Testis (tissue), 2 donors: ENCODE measurements at regions not wholly inside any gene's neighbourhood (a gene's known extent, or its start where the extent isn't known, plus 50 kb on each side); places are given as distances from the start of the nearest gene placed in this dataset.

Experiments used
- DNase-seq: peaks from one replicate; pipeline ENCODE4 v3.0.0-alpha.2; 2019
- H3K27ac ChIP-seq, 2 donors: fragments of 200-600 bp; sonication (generic); one replicate each; pipeline ENCODE4 v1.5.1; 2019
- H3K27me3 ChIP-seq: fragments of 200-600 bp; sonication (generic); one replicate; pipeline ENCODE4 v1.5.1; 2019
- H3K36me3 ChIP-seq: fragments of 200-600 bp; sonication (generic); one replicate; pipeline ENCODE4 v1.5.1; 2017; ENCODE audit warnings: low read depth; ENCODE audit errors: missing control alignments
- H3K4me1 ChIP-seq: fragments of 200-600 bp; sonication (generic); one replicate; pipeline ENCODE4 v1.5.1; 2019
- H3K4me3 ChIP-seq, 2 donors: fragments of 200-600 bp; sonication (generic); one replicate each; pipeline ENCODE4 v1.5.1; 2017 to 2019
- H3K9me3 ChIP-seq: fragments of 200-600 bp; sonication (generic); one replicate; pipeline ENCODE4 v1.5.1; 2017
- POLR2A ChIP-seq: fragments of 450-650 bp; IDR thresholded peaks from one replicate; pipeline ENCODE4 v1.6.1; 2017; ENCODE audit warnings: antibody characterized with exemption, mild to moderate bottlenecking, moderate library complexity
- WGBS, 2 donors: methylation state at CpG; one replicate each; pipeline ENCODE4 v1.1.5; 2018; 5-methylcytosine and 5-hydroxymethylcytosine counted together
- intact Hi-C: fragments of 100-400 bp; cut with DNase I; formaldehyde crosslinking; loops from one replicate; pipeline ENCODE4 v1.15.1; 2023; ENCODE audit warnings: low total_unique reads
- TF ChIP-seq, protein P1 (sequence below), 3 experiments: fragments of 450-650 bp in 2 of 3; fragments of 200-600 bp in 1 of 3; sonication (generic) in 1 of 3; IDR thresholded peaks; one replicate each; pipeline ENCODE4 v1.5.1; 2016 to 2019; ENCODE audit warnings: antibody characterized with exemption in 3 of 3, mild to moderate bottlenecking in 2 of 3, moderate library complexity in 1 of 3

- TF ChIP-seq POLR2A: no peak
- TF ChIP-seq, protein P1, sequence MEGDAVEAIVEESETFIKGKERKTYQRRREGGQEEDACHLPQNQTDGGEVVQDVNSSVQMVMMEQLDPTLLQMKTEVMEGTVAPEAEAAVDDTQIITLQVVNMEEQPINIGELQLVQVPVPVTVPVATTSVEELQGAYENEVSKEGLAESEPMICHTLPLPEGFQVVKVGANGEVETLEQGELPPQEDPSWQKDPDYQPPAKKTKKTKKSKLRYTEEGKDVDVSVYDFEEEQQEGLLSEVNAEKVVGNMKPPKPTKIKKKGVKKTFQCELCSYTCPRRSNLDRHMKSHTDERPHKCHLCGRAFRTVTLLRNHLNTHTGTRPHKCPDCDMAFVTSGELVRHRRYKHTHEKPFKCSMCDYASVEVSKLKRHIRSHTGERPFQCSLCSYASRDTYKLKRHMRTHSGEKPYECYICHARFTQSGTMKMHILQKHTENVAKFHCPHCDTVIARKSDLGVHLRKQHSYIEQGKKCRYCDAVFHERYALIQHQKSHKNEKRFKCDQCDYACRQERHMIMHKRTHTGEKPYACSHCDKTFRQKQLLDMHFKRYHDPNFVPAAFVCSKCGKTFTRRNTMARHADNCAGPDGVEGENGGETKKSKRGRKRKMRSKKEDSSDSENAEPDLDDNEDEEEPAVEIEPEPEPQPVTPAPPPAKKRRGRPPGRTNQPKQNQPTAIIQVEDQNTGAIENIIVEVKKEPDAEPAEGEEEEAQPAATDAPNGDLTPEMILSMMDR (IDR thresholded peaks at IDR 0.05): no peak
- intact Hi-C loops: no loop called here
- no peak overlapping the region for H3K4me3 ChIP-seq
- no peaks in the 10 kb centered on the region for H3K36me3 ChIP-seq
- no peaks in the 10 kb centered on the region for H3K9me3 ChIP-seq
- H3K4me1 ChIP-seq: no peaks in the 10 kb centered on the region
- no peaks in the 10 kb centered on the region for H3K27me3 ChIP-seq
- DNase-seq: no peak
- no peak overlapping the region for H3K27ac ChIP-seq
- WGBS, 2 donors: 87 to 94% methylated on average over 6 of the region's 6 CpGs
These were observed 327.6 kb downstream of the CCER1 start for GRCh38 chr12:90627180-90627896.

DNA sequence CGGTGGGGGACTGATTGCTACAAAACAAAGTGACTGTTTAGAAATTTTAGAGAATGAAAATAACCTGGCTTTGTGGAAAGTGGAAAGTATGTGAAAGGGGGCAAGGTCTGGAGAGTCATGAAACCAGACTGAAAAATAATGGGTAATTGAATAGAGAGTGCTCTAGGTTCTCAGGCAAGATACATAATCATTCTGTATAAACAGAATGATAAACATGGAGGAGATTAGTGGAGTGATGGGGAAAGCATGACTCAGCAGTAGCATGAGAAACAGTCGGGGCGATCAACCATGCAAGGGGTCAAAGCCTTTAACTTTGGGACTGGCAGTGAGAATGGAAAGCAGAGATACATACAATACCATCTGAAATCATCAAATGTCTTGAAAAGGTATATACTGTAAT, 332.5 kb downstream of the CCER1 start:
- Histone ChIP-seq H3K4me1 (no peaks in the 10 kb centered on the region), H3K27me3 (no peaks in the 10 kb centered on the region), H3K9me3 (no peaks in the 10 kb centered on the region), H3K4me3 (no peak overlapping the region), H3K36me3 (no peaks in the 10 kb centered on the region), H3K27ac (no peak overlapping the region)
- WGBS, 2 donors: 89 to 90% methylated on average over 3 of the region's 3 CpGs
- DNase-seq: no peak
- no peak for TF ChIP-seq POLR2A
- TF ChIP-seq, protein P1 (IDR thresholded peaks at IDR 0.05): no peak
- intact Hi-C loops: no loop called here

DNA sequence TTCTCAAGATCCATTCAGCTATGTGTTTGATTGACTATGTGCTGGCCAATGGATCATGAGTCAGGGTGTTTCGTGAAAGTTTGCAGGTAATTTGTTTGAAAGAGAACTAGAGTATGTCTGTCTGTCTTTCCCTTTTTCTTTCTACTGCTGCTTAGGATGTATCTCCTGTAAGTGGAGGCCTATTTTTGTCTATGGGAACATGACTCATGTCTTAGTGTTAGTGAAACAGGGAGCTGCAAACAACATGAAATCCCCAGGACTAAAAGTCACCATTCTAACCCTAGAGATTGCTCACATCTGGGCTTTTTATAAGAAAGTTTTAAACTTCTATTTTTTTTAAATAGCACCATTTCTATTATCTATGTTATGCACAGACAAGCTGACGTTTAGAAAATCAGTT, 333.0 kb downstream of the CCER1 start:
- TF ChIP-seq, protein P1 (IDR thresholded peaks at IDR 0.05): no peak
- no peak for TF ChIP-seq POLR2A
- WGBS, 2 donors: 86 to 90% methylated on average over 2 of the region's 2 CpGs
- H3K36me3 ChIP-seq: no peaks in the 10 kb centered on the region
- H3K4me3 ChIP-seq: no peak overlapping the region
- H3K4me1 ChIP-seq: no peaks in the 10 kb centered on the region
- no peak for DNase-seq
- no peak overlapping the region for H3K27ac ChIP-seq
- H3K27me3 ChIP-seq: no peaks in the 10 kb centered on the region
- H3K9me3 ChIP-seq: no peaks in the 10 kb centered on the region
- intact Hi-C loops: no loop called here

DNA sequence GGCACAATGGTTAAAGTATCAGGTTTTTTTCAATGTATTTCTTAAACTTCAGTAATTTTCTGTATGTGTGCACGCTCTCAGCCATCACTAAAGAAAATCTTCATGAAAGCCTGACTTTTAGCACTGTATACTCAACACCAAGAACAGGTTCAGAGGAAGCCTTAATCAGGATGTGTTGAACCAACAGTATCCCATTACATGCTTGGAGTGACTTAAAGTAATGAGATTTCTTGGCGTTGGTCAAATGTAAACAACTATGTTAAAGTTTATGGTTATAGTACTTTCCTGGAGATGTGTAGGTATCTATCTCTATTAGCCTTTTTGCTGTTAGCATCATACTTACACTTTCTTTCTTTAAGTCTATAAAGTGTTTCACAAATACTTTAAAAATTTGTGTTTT, 335.0 kb downstream of the CCER1 start:
- Histone ChIP-seq H3K4me3 (no peak overlapping the region), H3K4me1 (no peaks in the 10 kb centered on the region), H3K9me3 (no peaks in the 10 kb centered on the region), H3K36me3 (no peaks in the 10 kb centered on the region), H3K27ac (no peak overlapping the region), H3K27me3 (no peaks in the 10 kb centered on the region)
- DNase-seq: no peak
- TF ChIP-seq POLR2A: no peak
- TF ChIP-seq, protein P1 (IDR thresholded peaks at IDR 0.05): no peak
- intact Hi-C loops: no loop called here
- WGBS, 2 donors: 84 to 94% methylated on average over 2 of the region's 2 CpGs

DNA sequence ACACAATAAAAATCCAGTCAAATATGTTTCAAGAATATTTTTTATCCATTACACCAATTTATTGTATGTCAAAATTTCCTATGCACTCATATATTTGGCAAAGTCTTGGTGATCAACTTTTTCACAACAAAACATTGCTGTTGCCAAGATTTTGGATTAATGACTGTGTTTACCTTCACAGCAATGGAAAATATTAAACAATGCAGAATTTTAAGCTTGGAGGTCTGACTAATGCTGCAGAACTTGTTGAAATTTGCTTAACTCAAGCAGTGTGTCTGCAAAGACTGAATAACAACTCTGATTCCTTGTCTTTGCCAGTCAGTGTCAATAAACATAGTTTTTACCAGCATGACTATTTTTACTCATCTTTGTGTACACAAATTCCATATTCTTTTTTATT, 336.4 kb downstream of the CCER1 start:
- Histone ChIP-seq H3K36me3 (no peaks in the 10 kb centered on the region), H3K4me3 (no peak overlapping the region), H3K4me1 (no peaks in the 10 kb centered on the region), H3K27ac (no peak overlapping the region), H3K9me3 (no peaks in the 10 kb centered on the region), H3K27me3 (no peaks in the 10 kb centered on the region)
- TF ChIP-seq, protein P1 (IDR thresholded peaks at IDR 0.05): no peak
- no peak for TF ChIP-seq POLR2A
- intact Hi-C loops: no loop called here
- DNase-seq: no peak
